ENCODE measurements at regions not wholly inside any gene's neighbourhood (a gene's known extent, or its start where the extent isn't known, plus 50 kb on each side); places are given as distances from the start of the nearest gene placed in this dataset.
A peak's percentile ranks its signal among the peaks of the same experiment; 100 is the strongest.
"Not testable (repeated sequence)": the region's sequence is repeated elsewhere in the genome, so short reads cannot be mapped to it uniquely, and the experiment has no call there.

DNA sequence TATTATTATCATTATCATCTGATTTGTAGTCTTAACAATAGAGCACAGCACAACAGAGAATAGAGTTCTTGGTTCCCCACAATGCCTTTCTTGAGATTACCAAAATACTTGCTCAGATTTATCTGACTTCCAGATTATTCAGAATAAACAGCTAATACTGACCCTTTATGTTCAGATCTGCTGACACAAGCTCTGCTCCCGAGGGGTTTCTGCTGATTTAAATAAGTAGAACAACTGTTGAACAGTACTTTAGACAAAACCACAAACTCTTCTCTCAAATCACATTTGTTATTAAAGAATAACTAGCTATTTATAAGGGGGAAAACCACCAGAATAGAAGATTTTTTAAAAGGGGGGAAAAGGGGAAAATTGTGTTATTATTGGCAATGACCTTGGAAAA is 380.2 kb upstream of the ATP11B start:
- DNase-seq, result no peak

DNA sequence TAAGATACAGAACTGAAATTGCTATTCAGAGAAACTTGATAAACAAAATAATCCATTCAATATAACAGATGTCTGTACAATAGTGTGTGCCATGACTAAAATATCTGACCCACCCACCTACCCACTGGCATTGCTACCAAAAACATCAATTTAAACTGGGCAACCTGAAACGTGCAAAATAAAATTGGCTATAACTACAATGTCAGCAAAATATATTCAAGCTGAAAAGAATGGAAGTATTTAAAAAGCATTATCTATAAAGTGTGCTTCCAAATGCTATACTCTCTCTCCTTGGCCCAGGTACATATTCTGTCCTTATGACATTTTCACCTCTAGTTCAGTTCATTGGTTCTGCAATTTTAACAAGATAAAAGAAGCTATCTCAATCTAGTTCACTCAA is 379.6 kb upstream of the ATP11B start:
- DNase-seq, result no peak

GRCh38 chr3:182414586-182414985 is 378.7 kb upstream of the ATP11B start:
- DNase-seq, result no peak

DNA sequence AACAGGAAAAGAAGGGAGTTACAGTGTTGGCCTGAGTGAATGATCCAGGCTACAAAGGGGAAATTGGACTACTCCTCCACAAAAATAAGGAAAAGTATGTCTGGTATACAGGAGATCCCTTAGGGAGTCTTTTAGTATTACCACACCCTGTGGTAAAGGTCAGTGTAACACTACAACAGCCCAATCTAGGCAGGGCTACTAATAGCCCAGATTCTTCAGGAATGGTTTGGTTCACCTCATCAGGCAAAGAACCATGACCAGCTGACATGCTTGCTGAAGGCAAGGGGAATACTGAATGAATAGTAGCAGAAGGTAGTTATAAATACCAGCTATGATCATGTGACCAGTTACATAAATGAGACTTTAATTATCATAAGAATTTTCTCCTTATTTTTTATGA is 372.6 kb upstream of the ATP11B start:
- no peak for DNase-seq

- DNase-seq, result no peak
Observed at GRCh38 chr3:182424006-182424405, 369.3 kb upstream of the ATP11B start.

- DNase-seq, result not testable (repeated sequence)
Observed at GRCh38 chr3:182425926-182426718, 367.2 kb upstream of the ATP11B start.

GRCh38 chr3:182431972-182432371 is 361.3 kb upstream of the ATP11B start:
- not testable (repeated sequence) for DNase-seq

- no peak for DNase-seq
Observed at GRCh38 chr3:182435860-182436259, 357.4 kb upstream of the ATP11B start.

DNA sequence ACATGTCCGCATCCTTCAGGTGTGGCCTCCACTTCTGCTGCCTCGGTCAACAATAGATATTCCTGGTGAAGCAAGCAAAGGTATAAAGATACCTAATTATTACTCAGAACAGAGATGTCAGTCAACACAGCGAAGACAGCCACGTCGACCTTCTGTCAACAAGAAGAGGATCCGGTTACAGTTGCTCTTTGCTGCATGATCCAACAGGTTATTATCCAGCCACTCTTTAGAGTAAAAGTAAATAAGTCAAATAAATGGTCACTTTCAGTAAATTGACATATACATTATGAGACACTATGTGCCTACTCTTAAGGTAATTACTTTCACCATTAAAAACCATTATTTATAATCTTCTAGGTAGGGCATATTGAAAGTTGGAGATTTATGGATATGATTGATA is 356.8 kb upstream of the ATP11B start:
- DNase-seq, result no peak

DNA sequence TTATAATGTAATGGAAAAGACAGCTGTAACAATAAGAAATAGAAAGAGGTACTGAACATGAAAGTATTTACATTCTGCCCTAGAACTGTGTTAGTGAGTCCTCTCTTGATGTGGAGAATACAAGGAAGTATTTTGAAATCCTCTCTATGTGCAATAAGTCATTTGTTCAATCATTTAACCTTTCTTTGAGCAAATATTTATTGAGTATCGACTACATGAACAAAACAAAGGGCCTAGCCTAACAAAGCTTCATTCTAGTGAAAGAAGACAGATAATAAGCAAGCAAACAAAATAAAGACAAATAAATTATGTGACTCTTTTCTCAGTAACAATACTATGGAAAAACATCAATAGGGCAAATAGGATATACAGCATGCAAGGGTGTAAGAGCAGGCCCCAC is 354.9 kb upstream of the ATP11B start:
- no peak for DNase-seq

- DNase-seq, result no peak
Observed at GRCh38 chr3:182440101-182440500, 353.2 kb upstream of the ATP11B start.

DNA sequence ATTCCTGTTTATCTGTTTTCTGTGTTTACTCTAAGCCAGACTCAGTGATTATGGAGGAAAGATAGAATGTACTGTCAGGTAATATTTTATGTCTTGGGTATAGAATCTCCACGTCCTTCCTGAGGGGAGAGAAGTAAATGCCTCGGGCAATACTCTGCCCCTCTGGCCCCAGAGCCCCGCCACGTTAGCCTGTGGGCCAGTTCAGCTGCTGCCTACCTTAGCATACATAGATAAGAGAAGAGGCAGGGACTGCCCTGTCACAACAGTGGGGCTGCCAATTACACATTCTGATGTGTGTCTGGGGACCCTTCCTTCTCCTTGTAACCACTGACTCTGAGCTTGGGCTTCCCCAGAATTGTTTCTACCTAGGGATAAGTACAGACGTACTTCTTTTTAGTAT is 347.7 kb upstream of the ATP11B start:
- DNase-seq, result no peak

DNA sequence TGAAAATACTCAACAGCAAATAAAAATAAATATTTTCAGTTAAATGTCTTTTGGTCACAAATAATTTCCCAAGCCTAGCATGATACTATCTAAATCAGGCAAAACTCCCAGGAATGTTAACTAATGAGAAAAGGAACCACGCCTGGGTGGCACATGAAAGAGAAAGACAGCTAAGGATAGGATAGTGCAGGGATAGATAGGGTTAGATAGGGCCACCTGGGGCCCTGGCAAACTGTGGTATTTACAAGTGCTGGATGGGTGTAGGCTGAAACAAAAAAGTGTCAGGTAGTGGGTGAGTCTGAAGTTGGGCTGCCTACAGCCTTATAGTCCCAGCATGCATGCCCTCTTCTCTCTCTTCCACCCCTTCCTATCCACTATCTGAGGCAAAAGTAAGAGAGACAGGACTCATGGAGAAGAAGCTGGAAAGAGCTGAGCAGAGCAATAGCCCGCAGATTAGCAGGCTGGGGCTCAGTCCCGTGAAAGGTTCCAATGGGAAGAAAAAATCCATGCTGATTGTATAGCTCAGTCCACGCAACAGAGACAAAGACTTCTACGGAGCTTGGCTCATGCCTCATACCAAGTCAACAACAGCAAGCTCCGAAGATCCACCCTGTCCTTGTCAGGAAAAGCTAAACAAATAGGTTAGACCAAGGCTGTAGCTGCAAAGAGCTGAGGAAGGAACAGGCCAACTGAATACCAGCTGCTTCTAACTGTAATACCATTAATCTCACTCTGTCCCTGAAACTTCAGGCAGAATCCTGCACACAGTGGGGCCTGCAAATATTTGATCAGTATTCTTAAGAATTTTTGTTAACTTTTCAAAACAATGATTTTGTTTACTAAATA is 342.1 kb upstream of the ATP11B start:
- DNase-seq, result no peak

GRCh38 chr3:182451871-182452270 is 341.4 kb upstream of the ATP11B start:
- DNase-seq, result no peak

DNA sequence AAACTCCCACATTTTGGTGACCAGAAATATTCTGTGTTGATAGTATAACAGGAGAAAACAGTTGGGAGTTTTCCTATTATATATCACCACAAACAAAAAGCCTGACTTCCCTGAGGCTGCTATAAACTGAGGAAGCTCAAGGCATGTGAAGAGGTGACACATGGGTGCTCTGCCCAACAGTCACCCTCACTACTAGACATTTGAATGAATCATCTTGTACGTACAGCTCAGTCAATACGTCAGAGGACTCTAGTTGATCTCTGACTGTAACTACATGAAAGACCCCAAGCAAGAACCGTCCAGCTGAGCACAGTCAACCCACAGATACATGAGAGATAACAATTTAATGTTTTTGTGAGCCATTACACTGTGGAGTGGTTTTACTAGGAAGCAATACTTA is 338.3 kb upstream of the ATP11B start:
- DNase-seq, result no peak

DNA sequence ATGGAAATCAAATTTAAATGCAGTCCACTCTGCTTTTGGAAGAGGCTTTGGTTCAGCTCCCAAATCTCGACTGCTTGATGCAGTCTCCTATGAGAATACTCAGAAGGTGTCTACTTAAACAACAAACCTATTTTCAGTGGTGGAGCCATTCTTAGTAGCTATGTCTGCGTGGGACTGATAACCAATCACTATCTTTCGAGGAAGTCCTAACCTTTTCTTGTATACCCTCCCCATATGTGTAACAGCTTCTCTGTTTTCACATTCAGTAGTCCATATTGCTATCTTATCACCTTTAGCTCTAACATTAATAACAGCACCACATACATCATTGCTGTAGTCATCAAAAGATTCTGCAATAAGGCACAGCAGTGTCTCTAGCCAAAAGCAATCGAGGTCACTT is 333.0 kb upstream of the ATP11B start:
- DNase-seq, result no peak

- no peak for DNase-seq
Observed at GRCh38 chr3:182462152-182462551, 331.2 kb upstream of the ATP11B start.

GRCh38 chr3:182464513-182465145 is 328.7 kb upstream of the ATP11B start:
- no peak for DNase-seq

DNA sequence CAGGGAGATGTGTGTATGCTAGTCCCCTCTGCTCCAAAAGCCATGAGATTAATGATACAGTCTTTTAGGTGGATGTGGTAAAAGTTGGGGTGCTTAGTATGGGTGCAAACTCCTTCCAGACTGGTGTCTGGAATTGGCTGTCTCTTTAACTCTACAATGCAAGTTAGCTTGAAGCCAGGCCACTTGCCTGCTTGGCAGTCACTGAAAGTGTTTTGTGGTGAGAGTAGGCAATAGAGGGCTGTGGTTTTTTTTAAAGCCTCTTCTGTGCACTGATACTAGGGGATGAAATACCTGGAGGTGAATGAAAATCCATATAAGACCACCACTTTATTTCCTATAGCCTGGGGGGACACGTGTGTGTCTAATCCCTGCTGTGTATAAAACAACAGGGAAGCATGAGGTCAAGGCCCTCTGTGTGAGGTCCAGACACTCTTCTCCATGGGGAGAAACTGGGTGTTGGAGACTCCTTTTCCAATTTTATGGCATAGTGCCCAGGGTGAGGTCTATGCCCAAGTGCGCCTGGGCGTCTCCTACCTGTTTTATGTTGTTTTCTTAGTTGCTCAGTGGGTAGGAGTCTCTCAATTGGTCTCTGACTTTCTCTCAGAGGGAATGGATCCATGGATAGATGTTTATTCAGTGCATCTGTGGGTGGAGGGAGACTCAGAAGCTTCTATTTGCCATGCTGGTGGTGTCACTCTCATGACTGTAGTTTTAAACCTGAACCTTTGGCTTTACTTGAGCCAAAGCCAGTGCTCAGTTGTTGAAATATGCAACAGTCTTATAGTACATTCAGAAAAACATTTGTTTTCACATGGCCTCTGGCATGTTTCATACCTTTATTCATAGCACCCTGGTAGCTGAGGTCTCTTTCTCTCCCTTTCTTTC is 327.8 kb upstream of the ATP11B start:
- no peak for DNase-seq

- peak; percentile 54 for DNase-seq
Observed at GRCh38 chr3:182469086-182469485, 324.2 kb upstream of the ATP11B start.

DNA sequence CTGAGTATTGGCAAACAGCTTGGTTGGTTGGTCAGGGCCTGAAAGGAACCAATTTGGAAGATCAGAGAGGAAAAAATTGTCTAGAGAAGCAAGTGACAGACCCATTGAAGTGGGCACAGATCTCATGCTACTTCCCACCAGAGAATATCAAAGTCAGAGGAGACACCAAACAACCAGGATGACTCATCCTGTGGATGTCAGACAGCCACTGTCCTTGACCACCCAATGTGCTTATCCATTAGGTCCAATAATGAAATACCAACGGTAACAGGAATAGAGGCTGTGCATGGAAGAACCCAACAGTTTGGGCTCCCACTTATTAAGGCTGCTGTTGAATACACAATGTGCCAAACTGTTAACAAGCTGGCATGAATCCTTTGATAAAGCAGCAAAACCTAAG is 323.1 kb upstream of the ATP11B start:
- DNase-seq, result no peak

- DNase-seq, result no peak
Observed at GRCh38 chr3:182473191-182473710, 320.1 kb upstream of the ATP11B start.

Measured in fibroblast of skin of abdomen (primary cell).